ENCODE measurements at regions not wholly inside any gene's neighbourhood (a gene's known extent, or its start where the extent isn't known, plus 50 kb on each side); places are given as distances from the start of the nearest gene placed in this dataset.

DNA sequence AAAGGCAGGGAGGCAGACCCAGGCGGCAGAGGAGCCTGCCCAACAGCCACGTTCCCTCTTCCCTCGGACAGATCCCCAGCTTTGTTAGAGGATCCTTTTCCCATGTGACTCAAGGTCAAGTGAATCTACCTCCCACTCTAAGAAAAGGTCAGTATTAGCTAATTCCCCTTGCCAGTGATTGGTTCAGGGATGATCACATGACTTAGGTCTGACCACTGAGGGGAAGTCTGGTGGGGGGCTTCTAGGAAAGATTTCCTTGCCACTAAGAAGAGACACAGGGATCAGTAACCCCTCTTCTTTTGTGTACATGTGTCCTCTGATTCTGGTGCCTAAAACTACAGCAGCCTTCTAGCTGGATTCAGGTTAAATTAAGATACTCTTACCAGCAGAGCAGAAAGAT lies 266.3 kb upstream of the NSMCE3 start:
- Histone ChIP-seq H3K4ac (ENCODE audit: low read depth, low read length) (no peak overlapping the region), H2BK20ac (ENCODE audit: low read depth, low read length, poor library complexity, severe bottlenecking) (no peak overlapping the region), H2BK5ac (ENCODE audit: insufficient read length, low read length) (no peak overlapping the region), H2AK5ac (ENCODE audit: insufficient read length, low read length) (no peak overlapping the region), H3K18ac (ENCODE audit: insufficient read length, low read depth, low read length) (no peak overlapping the region), H3K79me2 (ENCODE audit: insufficient read depth, low read length) (no peaks in the 10 kb centered on the region; the same call in 1 of the 2 replicates), H3K23me2 (ENCODE audit: insufficient read length, low read depth, low read length, poor library complexity, severe bottlenecking) (no peaks in the 10 kb centered on the region), H3T11ph (ENCODE audit: low read length) (no peak overlapping the region), H2BK12ac (ENCODE audit: insufficient read length, low read depth, low read length) (no peak overlapping the region), H3K79me1 (ENCODE audit: insufficient read depth, low read depth, low read length, poor library complexity, severe bottlenecking) (no peaks in the 10 kb centered on the region), H2BK120ac (ENCODE audit: low read depth, low read length, poor library complexity, severe bottlenecking) (no peak overlapping the region), H4K20me1 (ENCODE audit: control insufficient read depth, insufficient read depth, insufficient read length) (peaks cover 3% of the 10 kb centered on the region), H3K4me2 (ENCODE audit: insufficient read depth, insufficient read length, low read length) (no peak overlapping the region), H3K27me3 (ENCODE audit: insufficient read depth, low read length) (no peaks in the 10 kb centered on the region), H3K4me1 (ENCODE audit: insufficient read depth, low read length) (peaks cover 14% of the 10 kb centered on the region), H2BK15ac (ENCODE audit: low read depth, low read length) (no peak overlapping the region), H3K23ac (ENCODE audit: insufficient read length, low read depth, low read length) (no peak overlapping the region), H2AFZ (ENCODE audit: low read length) (no peak overlapping the region), H4K8ac (replicated peaks; ENCODE audit: insufficient read length, low read depth, low read length) (no peak overlapping the region), H3K27ac (ENCODE audit: insufficient read length, low read depth, low read length) (no peak overlapping the region), H3K56ac (ENCODE audit: insufficient read length, low read depth, low read length) (no peak overlapping the region), H3K14ac (ENCODE audit: insufficient read depth, low read length) (0 out of 2 replicates have a peak overlapping the region, but pooled peaks have one; percentile 66), H4K91ac (ENCODE audit: insufficient read length, low read depth, low read length) (no peak overlapping the region), H3K9me3 (ENCODE audit: control insufficient read depth, low read depth, low read length) (no peaks in the 10 kb centered on the region), H3K9ac (ENCODE audit: extremely low read depth, insufficient read length, low read length) (no peak overlapping the region), H4K5ac (ENCODE audit: insufficient read length, low read depth, low read length) (no peak overlapping the region)
- H3K4me3 Mint-ChIP-seq: no peak overlapping the region
- H3K36me3 Mint-ChIP-seq (ENCODE audit: insufficient read depth in 1 of 3, low read depth in 3 of 3): no peaks in the 10 kb centered on the region
- H3K4me1 Mint-ChIP-seq: peaks cover 37 to 41% of the 10 kb centered on the region in 2 experiments
- DNase-seq: no peak
- H3K27ac Mint-ChIP-seq: no peak overlapping the region; a peak in 1 of 7 replicates
- TF ChIP-seq, protein P1, sequence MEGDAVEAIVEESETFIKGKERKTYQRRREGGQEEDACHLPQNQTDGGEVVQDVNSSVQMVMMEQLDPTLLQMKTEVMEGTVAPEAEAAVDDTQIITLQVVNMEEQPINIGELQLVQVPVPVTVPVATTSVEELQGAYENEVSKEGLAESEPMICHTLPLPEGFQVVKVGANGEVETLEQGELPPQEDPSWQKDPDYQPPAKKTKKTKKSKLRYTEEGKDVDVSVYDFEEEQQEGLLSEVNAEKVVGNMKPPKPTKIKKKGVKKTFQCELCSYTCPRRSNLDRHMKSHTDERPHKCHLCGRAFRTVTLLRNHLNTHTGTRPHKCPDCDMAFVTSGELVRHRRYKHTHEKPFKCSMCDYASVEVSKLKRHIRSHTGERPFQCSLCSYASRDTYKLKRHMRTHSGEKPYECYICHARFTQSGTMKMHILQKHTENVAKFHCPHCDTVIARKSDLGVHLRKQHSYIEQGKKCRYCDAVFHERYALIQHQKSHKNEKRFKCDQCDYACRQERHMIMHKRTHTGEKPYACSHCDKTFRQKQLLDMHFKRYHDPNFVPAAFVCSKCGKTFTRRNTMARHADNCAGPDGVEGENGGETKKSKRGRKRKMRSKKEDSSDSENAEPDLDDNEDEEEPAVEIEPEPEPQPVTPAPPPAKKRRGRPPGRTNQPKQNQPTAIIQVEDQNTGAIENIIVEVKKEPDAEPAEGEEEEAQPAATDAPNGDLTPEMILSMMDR (conservative IDR thresholded peaks at IDR 0.05): no peak
- no CpG with 5 or more reads among the region's 3 CpGs for whole genome bisulfite sequencing (ENCODE audit: extremely low coverage, insufficient read length, low lambda C conversion rate)
- no peaks in the 10 kb centered on the region for H3K27me3 Mint-ChIP-seq (ENCODE audit: low read depth)
- no peaks in the 10 kb centered on the region for H3K9me3 Mint-ChIP-seq

Data from H9 (cell line).